ENCODE measurements at regions not wholly inside any gene's neighbourhood (a gene's known extent, or its start where the extent isn't known, plus 50 kb on each side); places are given as distances from the start of the nearest gene placed in this dataset.

DNA sequence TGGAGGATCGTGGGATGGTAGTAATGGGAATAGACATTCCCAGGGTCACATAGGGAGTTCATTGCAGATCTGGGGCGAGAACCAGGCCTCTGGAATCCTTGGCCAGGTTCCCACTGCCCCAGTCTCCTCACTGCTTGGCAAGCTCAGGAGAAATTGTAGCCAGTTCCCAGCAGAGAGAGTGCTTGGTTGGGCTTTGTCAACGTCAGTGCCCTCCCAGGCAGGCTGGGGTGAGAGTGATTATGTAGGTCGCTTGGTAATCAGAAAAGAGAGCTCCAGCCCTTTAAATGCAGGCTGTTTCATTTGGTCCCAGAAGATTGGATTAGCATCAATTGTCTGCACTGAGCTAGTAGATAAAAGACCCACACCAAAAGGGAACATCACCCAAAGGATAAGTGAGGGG is 51.8 kb upstream of the GALNT10 start:
- POLR2A ChIA-PET, result interaction anchor here (0.6 kb wide), 1 partner anchor 53 kb away, joined by 3 read pairs; no protein-coding TSS in a partner anchor
- Mint-ChIP-seq H3K36me3 (no peaks in the 10 kb centered on the region), H3K27ac (no peak overlapping the region), H3K27me3 (ENCODE audit: low read depth) (peaks cover 16% of the 10 kb centered on the region), H3K9me3 (no peaks in the 10 kb centered on the region), H3K4me1 (peaks cover 32% of the 10 kb centered on the region), H3K4me3 (no peak overlapping the region)
- DNase-seq (ENCODE audit: low spot score), result no peak
- CTCF ChIA-PET, result interaction anchor here (0.7 to 3.3 kb wide), 4 partner anchors 18 to 545 kb away, joined by 3 to 18 read pairs (median 4); no protein-coding TSS in a partner anchor
- TF ChIP-seq CBFB (CRISPR knock-in tag; IDR thresholded peaks at IDR 0.05; ENCODE audit: low read depth) (no peak), EMX1 (CRISPR knock-in tag; IDR thresholded peaks at IDR 0.05) (no peak), SMAD3 (CRISPR knock-in tag; IDR thresholded peaks at IDR 0.05; ENCODE audit: borderline replicate concordance) (no peak), ZNF317 (CRISPR knock-in tag; IDR thresholded peaks at IDR 0.05; ENCODE audit: borderline replicate concordance, low read depth) (no peak), FOXK1 (CRISPR knock-in tag; IDR thresholded peaks at IDR 0.05) (no peak), ZNF263 (CRISPR knock-in tag; IDR thresholded peaks at IDR 0.05; ENCODE audit: low read depth) (no peak), ZNF219 (CRISPR knock-in tag; IDR thresholded peaks at IDR 0.05; ENCODE audit: borderline replicate concordance) (no peak)
- TF ChIP-seq, protein P1, sequence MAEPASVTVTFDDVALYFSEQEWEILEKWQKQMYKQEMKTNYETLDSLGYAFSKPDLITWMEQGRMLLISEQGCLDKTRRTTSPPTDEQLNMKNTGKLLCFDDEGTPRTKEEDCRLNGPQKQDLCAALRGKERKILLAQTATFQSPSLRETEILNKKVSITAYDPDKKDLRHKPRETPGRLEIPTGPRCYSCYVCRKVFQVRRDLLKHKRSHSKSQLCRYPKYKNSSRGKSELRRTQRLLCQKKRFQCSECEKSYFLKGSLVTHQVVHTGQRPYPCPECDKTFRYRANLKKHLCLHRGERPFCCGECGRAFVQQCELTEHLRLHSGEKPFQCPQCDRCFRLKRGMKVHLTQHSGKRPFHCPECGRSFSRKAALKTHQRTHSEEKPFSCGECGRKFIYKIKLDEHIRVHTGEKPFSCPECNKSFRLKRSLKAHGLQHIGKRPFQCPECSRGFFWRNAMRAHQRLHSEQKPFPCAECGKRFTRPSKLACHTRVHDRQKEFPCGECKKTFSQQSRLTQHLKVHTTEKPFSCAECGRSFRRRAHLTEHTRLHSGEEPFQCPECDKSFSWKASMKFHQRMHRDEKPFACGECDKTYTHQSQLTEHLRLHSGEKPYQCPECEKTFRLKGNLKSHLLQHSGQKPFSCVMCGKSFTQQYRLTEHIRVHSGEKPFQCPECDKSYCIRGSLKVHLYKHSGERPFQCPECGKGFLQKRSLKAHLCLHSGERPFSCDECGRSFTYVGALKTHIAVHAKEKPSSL (CRISPR knock-in tag; conservative IDR thresholded peaks at IDR 0.05), result no peak
- TF ChIP-seq, protein P2, sequence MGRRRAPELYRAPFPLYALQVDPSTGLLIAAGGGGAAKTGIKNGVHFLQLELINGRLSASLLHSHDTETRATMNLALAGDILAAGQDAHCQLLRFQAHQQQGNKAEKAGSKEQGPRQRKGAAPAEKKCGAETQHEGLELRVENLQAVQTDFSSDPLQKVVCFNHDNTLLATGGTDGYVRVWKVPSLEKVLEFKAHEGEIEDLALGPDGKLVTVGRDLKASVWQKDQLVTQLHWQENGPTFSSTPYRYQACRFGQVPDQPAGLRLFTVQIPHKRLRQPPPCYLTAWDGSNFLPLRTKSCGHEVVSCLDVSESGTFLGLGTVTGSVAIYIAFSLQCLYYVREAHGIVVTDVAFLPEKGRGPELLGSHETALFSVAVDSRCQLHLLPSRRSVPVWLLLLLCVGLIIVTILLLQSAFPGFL (CRISPR knock-in tag; IDR thresholded peaks at IDR 0.05; ENCODE audit: borderline replicate concordance), result no peak
- TF ChIP-seq, protein P3, sequence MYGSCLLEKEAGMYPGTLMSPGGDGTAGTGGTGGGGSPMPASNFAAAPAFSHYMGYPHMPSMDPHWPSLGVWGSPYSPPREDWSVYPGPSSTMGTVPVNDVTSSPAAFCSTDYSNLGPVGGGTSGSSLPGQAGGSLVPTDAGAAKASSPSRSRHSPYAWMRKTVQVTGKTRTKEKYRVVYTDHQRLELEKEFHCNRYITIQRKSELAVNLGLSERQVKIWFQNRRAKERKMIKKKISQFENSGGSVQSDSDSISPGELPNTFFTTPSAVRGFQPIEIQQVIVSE (CRISPR knock-in tag; IDR thresholded peaks at IDR 0.05; ENCODE audit: borderline replicate concordance), result no peak
- peak; percentile 17 for ATAC-seq

DNA sequence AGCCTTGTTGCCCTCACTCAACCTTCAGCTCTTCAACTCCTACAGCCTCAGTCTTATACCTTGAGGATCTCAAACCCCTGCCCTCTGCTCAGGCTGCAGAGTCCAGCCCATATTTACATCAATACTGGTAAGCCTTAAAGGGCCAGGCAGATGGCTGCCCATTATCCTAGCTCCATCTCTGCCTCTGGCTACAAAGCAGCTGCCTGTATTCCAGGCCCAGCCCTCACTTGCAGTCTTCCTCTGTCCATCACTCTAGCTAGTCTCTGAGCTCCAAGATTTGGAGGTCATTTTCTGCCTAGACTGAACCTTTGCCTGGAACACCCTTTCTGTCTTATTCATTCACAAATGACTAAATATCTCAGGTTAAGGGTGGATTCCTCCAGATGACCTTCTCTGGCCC is 50.2 kb upstream of the GALNT10 start:
- CTCF ChIA-PET, result interaction anchor here (1.5 to 3.3 kb wide), 2 partner anchors 17 to 62 kb away, joined by 4 to 18 read pairs; no protein-coding TSS in a partner anchor
- Mint-ChIP-seq H3K36me3 (no peaks in the 10 kb centered on the region), H3K27ac (no peak overlapping the region), H3K27me3 (ENCODE audit: low read depth) (peaks cover 21% of the 10 kb centered on the region), H3K4me3 (no peak overlapping the region), H3K4me1 (peaks cover 20% of the 10 kb centered on the region), H3K9me3 (no peaks in the 10 kb centered on the region)
- no peak for TF ChIP-seq ESRRA (CRISPR knock-in tag; IDR thresholded peaks at IDR 0.05; ENCODE audit: borderline replicate concordance)
- no peak for TF ChIP-seq SOX15 (CRISPR knock-in tag; IDR thresholded peaks at IDR 0.05)
- no peak for TF ChIP-seq TP53 (CRISPR knock-in tag; IDR thresholded peaks at IDR 0.05)
- TF ChIP-seq, protein P4, sequence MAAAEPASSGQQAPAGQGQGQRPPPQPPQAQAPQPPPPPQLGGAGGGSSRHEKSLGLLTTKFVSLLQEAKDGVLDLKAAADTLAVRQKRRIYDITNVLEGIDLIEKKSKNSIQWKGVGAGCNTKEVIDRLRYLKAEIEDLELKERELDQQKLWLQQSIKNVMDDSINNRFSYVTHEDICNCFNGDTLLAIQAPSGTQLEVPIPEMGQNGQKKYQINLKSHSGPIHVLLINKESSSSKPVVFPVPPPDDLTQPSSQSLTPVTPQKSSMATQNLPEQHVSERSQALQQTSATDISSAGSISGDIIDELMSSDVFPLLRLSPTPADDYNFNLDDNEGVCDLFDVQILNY (CRISPR knock-in tag; IDR thresholded peaks at IDR 0.05), result no peak
- TF ChIP-seq MXD4 (CRISPR knock-in tag; IDR thresholded peaks at IDR 0.05; ENCODE audit: borderline replicate concordance), result no peak
- TF ChIP-seq ELF4 (CRISPR knock-in tag; IDR thresholded peaks at IDR 0.05; ENCODE audit: low read depth), result no peak
- TF ChIP-seq, protein P5, sequence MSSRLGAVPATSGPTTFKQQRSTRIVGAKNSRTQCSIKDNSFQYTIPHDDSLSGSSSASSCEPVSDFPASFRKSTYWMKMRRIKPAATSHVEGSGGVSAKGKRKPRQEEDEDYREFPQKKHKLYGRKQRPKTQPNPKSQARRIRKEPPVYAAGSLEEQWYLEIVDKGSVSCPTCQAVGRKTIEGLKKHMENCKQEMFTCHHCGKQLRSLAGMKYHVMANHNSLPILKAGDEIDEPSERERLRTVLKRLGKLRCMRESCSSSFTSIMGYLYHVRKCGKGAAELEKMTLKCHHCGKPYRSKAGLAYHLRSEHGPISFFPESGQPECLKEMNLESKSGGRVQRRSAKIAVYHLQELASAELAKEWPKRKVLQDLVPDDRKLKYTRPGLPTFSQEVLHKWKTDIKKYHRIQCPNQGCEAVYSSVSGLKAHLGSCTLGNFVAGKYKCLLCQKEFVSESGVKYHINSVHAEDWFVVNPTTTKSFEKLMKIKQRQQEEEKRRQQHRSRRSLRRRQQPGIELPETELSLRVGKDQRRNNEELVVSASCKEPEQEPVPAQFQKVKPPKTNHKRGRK (CRISPR knock-in tag; IDR thresholded peaks at IDR 0.05; ENCODE audit: borderline replicate concordance), result no peak
- TF ChIP-seq RELA (CRISPR knock-in tag; IDR thresholded peaks at IDR 0.05; ENCODE audit: borderline replicate concordance), result no peak
- TF ChIP-seq FOXJ3 (CRISPR knock-in tag; IDR thresholded peaks at IDR 0.05; ENCODE audit: borderline replicate concordance), result no peak
- TF ChIP-seq ZNF396 (CRISPR knock-in tag; IDR thresholded peaks at IDR 0.05; ENCODE audit: borderline replicate concordance), result no peak
- DNase-seq (ENCODE audit: low spot score) (no peak), ATAC-seq (no peak)
- POLR2A ChIA-PET, result no interaction called here
